Activated CD8-positive, alpha-beta memory T cell treated with anti-CD3 and anti-CD28 coated beads for 1 hour (primary cell): ENCODE measurements at regions not wholly inside any gene's neighbourhood (a gene's known extent, or its start where the extent isn't known, plus 50 kb on each side); places are given as distances from the start of the nearest gene placed in this dataset.

Source experiments
- DNase-seq, 2 donors: peaks; one replicate each; pipeline ENCODE4 v3.0.0-alpha.2; 2020; ENCODE audit warnings: low read depth in 1 of 2; ENCODE audit errors: extremely low read depth in 1 of 2

- DNase-seq, result no peak
Measured at GRCh38 chr6:150711061-150711460, 111.4 kb downstream of the PLEKHG1 start.

GRCh38 chr6:150711584-150712504 is 112.2 kb downstream of the PLEKHG1 start:
- DNase-seq, result no peak

- no peak for DNase-seq
Measured at GRCh38 chr6:150712505-150713252, 113.0 kb downstream of the PLEKHG1 start.

- DNase-seq, result no peak
Measured at GRCh38 chr6:150713487-150713886, 113.8 kb downstream of the PLEKHG1 start.

- no peak for DNase-seq
Measured at GRCh38 chr6:150713931-150714330, 114.2 kb downstream of the PLEKHG1 start.

- no peak for DNase-seq
Measured at GRCh38 chr6:150715133-150715532, 115.4 kb downstream of the PLEKHG1 start.

GRCh38 chr6:150717419-150717818 is 117.7 kb downstream of the PLEKHG1 start:
- no peak for DNase-seq

GRCh38 chr6:150719099-150719766 is 119.5 kb downstream of the PLEKHG1 start:
- DNase-seq, result no peak

GRCh38 chr6:150719831-150720230 is 120.1 kb downstream of the PLEKHG1 start:
- no peak for DNase-seq

GRCh38 chr6:150720774-150721233 is 121.1 kb downstream of the PLEKHG1 start:
- no peak for DNase-seq

- DNase-seq, result no peak
Measured at GRCh38 chr6:150721418-150722266, 122.0 kb downstream of the PLEKHG1 start.

- DNase-seq, result no peak
Measured at GRCh38 chr6:150722614-150723344, 123.1 kb downstream of the PLEKHG1 start.

GRCh38 chr6:150723345-150723658 is 123.6 kb downstream of the PLEKHG1 start:
- DNase-seq, result no peak

GRCh38 chr6:150723857-150724256 is 124.2 kb downstream of the PLEKHG1 start:
- DNase-seq, result no peak

GRCh38 chr6:150725795-150726194 is 126.1 kb downstream of the PLEKHG1 start:
- no peak for DNase-seq

- no peak for DNase-seq
Measured at GRCh38 chr6:150729188-150729748, 129.6 kb downstream of the PLEKHG1 start.

GRCh38 chr6:150730801-150731457 is 131.2 kb downstream of the PLEKHG1 start:
- no peak for DNase-seq

GRCh38 chr6:150732765-150733539 is 132.6 kb upstream of the MTHFD1L start:
- no peak for DNase-seq
